ENCODE measurements at regions not wholly inside any gene's neighbourhood (a gene's known extent, or its start where the extent isn't known, plus 50 kb on each side); places are given as distances from the start of the nearest gene placed in this dataset.

GRCh38 chr20:58042591-58042990 lies 185.9 kb downstream of the ANKRD60 start:
- TF ChIP-seq POLR2A (IDR thresholded peaks at IDR 0.05) (no peak), CTCF (IDR thresholded peaks at IDR 0.05 in 4 of 5, conservative IDR thresholded peaks at IDR 0.05 in 1 of 5) (no peak)
